ENCODE measurements at regions not wholly inside any gene's neighbourhood (a gene's known extent, or its start where the extent isn't known, plus 50 kb on each side); places are given as distances from the start of the nearest gene placed in this dataset.
"Not testable (repeated sequence)": the region's sequence is repeated elsewhere in the genome, so short reads cannot be mapped to it uniquely, and the experiment has no call there.

DNA sequence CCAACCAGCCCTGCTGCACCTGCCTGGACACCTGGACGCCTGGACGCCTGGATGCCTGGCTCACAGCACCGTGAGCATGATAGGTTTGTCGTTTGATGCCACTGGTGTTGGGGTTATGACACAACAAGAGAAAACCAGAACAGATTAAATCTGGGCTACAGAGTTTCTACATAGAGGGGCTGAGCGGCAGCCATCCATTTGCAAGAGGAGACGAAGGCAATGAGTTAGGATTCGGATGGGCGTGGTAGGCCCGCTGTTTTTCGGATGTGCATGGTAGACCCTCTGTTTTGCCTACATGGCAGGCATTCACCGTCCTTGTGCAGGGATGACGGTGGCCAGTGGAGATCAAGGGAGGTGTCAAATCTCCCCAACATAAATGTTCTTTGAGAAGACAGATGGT lies 121.5 kb upstream of the RNF32 start (continued):
- TF ChIP-seq RBM22 (optimal IDR thresholded peaks at IDR 0.05; ENCODE audit: low read length), result no peak
- no peak for TF ChIP-seq ZNF546 (CRISPR knock-in tag; conservative IDR thresholded peaks at IDR 0.05)

- TF ChIP-seq ZNF768 (CRISPR knock-in tag; IDR thresholded peaks at IDR 0.05) (peak; percentile 78), ZNF441 (CRISPR knock-in tag; IDR thresholded peaks at IDR 0.05; ENCODE audit: borderline replicate concordance) (no peak), ZSCAN21 (CRISPR knock-in tag; IDR thresholded peaks at IDR 0.05; ENCODE audit: borderline replicate concordance) (no peak)
- H3K79me2 ChIP-seq (ENCODE audit: insufficient read depth, low read length), result peaks cover 7% of the 10 kb centered on the region
- ATAC-seq, result no peak
- ChIA-PET POLR2A (interaction anchor here (1.5 kb wide), 1 partner anchor 96 kb away, joined by 3 read pairs; no protein-coding TSS in a partner anchor), CTCF (ENCODE audit: low intra/inter-chr PET ratio, low total read pairs) (no interaction called here)
- in situ Hi-C loops (cut with HindIII; ENCODE audit: extremely low pct_ligation_motif_present, low pct_unique_long_range_greater_than_20kb), result loop anchor here (5.0 kb wide), 1 partner anchor 99 kb away; no protein-coding TSS in a partner anchor
- BruUV-seq (replicated peaks), result no TSS peak
- intact Hi-C loops (cut with micrococcal nuclease; ENCODE audit: unreplicated experiment), result no loop called here
- H4K20me1 ChIP-seq (ENCODE audit: insufficient read depth, low read length), result no peaks in the 10 kb centered on the region
- no peaks in the 10 kb centered on the region for H3K27me3 ChIP-seq (ENCODE audit: control insufficient read depth in 1 of 2, insufficient read depth in 2 of 2, low read length in 2 of 2)
- no peaks in the 10 kb centered on the region for H3K36me3 ChIP-seq (replicated peaks in 1 of 2; ENCODE audit: control insufficient read depth in 1 of 2, insufficient read depth in 2 of 2, low read length in 2 of 2)
- H3K4me2 ChIP-seq (ENCODE audit: low read depth, low read length), result no peak overlapping the region
- no peak overlapping the region for H3K9ac ChIP-seq (ENCODE audit: insufficient read depth, low read depth, low read length)
- 81% methylated on average over 7 of the region's 7 CpGs for WGBS (ENCODE audit: low lambda C conversion rate)
- H3K4me3 ChIP-seq (replicated peaks in 1 of 3; ENCODE audit: insufficient read depth in 1 of 3, low read depth in 2 of 3, low read length in 3 of 3), result no peak overlapping the region
- no peak for DNase-seq (ENCODE audit: low spot score)
- H3K4me1 ChIP-seq (ENCODE audit: insufficient read depth, low read length), result peaks cover 40% of the 10 kb centered on the region
- FAIRE-seq, result no peak
- H3K27ac ChIP-seq (ENCODE audit: extremely low read length, insufficient read depth, low read length), result no peak overlapping the region
- H2AFZ ChIP-seq (ENCODE audit: low read length), result no peak overlapping the region
- H3K9me3 ChIP-seq (ENCODE audit: low read length), result no peaks in the 10 kb centered on the region
Observed at GRCh38 chr7:156518466-156518865, 122.1 kb upstream of the RNF32 start.

GRCh38 chr7:156517858-156518257 lies 122.7 kb upstream of the RNF32 start:
- H3K4me3 ChIP-seq (replicated peaks in 1 of 3; ENCODE audit: insufficient read depth in 1 of 3, low read depth in 2 of 3, low read length in 3 of 3); H3K36me3 ChIP-seq (replicated peaks in 1 of 2; ENCODE audit: control insufficient read depth in 1 of 2, insufficient read depth in 2 of 2, low read length in 2 of 2); BruUV-seq (replicated peaks); H3K27ac ChIP-seq (ENCODE audit: extremely low read length, insufficient read depth, low read length); H3K27me3 ChIP-seq (ENCODE audit: control insufficient read depth in 1 of 2, insufficient read depth in 2 of 2, low read length in 2 of 2); H3K9ac ChIP-seq (ENCODE audit: insufficient read depth, low read depth, low read length); H3K9me3 ChIP-seq (ENCODE audit: low read length); H2AFZ ChIP-seq (ENCODE audit: low read length); intact Hi-C loops (cut with micrococcal nuclease; ENCODE audit: unreplicated experiment); H4K20me1 ChIP-seq (ENCODE audit: insufficient read depth, low read length); CTCF ChIA-PET (ENCODE audit: low intra/inter-chr PET ratio, low total read pairs); H3K4me2 ChIP-seq (ENCODE audit: low read depth, low read length); ATAC-seq; DNase-seq (ENCODE audit: low spot score); FAIRE-seq; H3K79me2 ChIP-seq (ENCODE audit: insufficient read depth, low read length): not testable (repeated sequence)
- in situ Hi-C loops (cut with HindIII; ENCODE audit: extremely low pct_ligation_motif_present, low pct_unique_long_range_greater_than_20kb), result loop anchor here (5.0 kb wide), 1 partner anchor 99 kb away; no protein-coding TSS in a partner anchor
- peaks cover 46% of the 10 kb centered on the region for H3K4me1 ChIP-seq (ENCODE audit: insufficient read depth, low read length)
- 70% methylated on average over 4 of the region's 8 CpGs for WGBS (ENCODE audit: low lambda C conversion rate)
- TF ChIP-seq ZNF770 (CRISPR knock-in tag; IDR thresholded peaks at IDR 0.05) (peak; percentile 92), CHCHD3 (CRISPR knock-in tag; IDR thresholded peaks at IDR 0.05) (0 out of 2 replicates have a peak, but pooled peaks have one; percentile 47)
- POLR2A ChIA-PET, result interaction anchor here (1.5 kb wide), 1 partner anchor 97 kb away, joined by 3 read pairs; no protein-coding TSS in a partner anchor

All from HepG2 (cell line).